ENCODE measurements at regions not wholly inside any gene's neighbourhood (a gene's known extent, or its start where the extent isn't known, plus 50 kb on each side); places are given as distances from the start of the nearest gene placed in this dataset.

DNA sequence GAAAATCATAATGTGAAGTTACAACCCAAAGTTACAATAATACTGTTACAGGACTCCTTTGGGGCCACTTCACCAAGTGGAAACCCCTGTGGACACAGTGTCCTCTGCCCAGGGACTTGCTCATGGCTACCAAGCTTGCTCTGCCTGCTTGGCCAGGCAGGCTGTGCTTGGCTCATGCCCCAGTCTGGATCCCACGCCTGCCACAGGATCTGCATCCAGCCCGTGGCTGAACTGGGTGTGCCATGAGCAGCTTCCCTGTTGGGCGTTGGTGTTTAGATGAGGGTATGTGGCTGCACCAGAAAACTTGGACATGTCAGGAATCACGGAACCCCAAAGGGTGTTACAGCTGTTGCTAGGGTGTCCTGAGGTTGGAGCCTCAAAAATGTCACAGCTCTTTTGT lies 820.9 kb downstream of the SLC6A15 start:
- Histone ChIP-seq H3K27ac (no peak overlapping the region), H3K9ac (no peak overlapping the region), H3K4me2 (no peak overlapping the region), H4K20me1 (no peaks in the 10 kb centered on the region), H3K4me3 (no peak overlapping the region), H3K9me3 (peaks cover 9% of the 10 kb centered on the region), H3K27me3 (no peaks in the 10 kb centered on the region), H3K4me1 (no peaks in the 10 kb centered on the region), H3K36me3 (no peaks in the 10 kb centered on the region)
- TF ChIP-seq Cebpa-rat (IDR thresholded peaks at IDR 0.05) = no peak

DNA sequence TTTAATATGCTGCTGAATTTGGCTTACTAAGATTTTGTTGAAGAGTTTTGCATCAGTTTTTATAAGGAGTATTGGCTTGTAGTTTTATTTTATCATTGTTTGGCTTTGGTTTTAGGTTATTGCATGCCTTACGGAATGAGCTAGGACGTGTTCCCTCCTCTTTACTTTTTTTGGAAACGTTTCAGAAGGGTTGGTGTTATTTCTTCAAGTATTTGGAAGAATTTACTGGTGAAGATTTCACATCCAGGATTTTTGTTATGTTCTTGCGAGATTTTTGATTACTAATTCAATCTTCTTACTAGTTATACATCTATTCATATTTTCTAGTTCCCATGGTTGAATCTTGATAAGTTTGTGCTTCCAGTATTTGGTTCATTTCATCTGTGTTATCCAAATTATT lies 823.2 kb downstream of the SLC6A15 start:
- TF ChIP-seq Cebpa-rat (IDR thresholded peaks at IDR 0.05) = no peak
- Histone ChIP-seq H3K4me1 (no peaks in the 10 kb centered on the region), H3K4me3 (no peak overlapping the region), H3K27ac (no peak overlapping the region), H3K9ac (no peak overlapping the region), H3K27me3 (no peaks in the 10 kb centered on the region), H3K36me3 (no peaks in the 10 kb centered on the region), H3K9me3 (peaks cover 9% of the 10 kb centered on the region), H3K4me2 (no peak overlapping the region), H4K20me1 (no peaks in the 10 kb centered on the region)

DNA sequence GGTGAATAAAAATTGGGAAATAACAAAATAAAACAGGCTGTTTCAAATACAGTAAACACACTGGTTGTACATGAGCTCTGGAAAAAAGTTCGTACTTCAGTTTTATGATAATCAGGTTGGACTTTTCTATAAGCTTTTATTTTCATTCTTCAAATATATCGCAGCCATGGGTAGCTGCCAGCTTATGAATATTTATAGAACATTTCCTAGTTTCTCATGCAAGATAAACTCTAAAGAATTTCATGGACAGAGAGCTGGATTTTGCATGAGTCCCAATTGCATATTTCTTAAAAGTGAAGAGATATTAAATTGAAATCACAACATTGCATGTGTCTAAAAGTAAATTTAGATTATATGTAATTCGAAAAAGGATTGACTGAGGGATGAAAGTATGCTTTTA lies 827.6 kb downstream of the SLC6A15 start:
- Histone ChIP-seq H4K20me1 (no peaks in the 10 kb centered on the region), H3K27ac (no peak overlapping the region), H3K9ac (no peak overlapping the region), H3K4me1 (no peaks in the 10 kb centered on the region), H3K36me3 (no peaks in the 10 kb centered on the region), H3K4me3 (no peak overlapping the region), H3K4me2 (no peak overlapping the region), H3K9me3 (no peaks in the 10 kb centered on the region), H3K27me3 (no peaks in the 10 kb centered on the region)
- no peak for TF ChIP-seq Cebpa-rat (IDR thresholded peaks at IDR 0.05)

DNA sequence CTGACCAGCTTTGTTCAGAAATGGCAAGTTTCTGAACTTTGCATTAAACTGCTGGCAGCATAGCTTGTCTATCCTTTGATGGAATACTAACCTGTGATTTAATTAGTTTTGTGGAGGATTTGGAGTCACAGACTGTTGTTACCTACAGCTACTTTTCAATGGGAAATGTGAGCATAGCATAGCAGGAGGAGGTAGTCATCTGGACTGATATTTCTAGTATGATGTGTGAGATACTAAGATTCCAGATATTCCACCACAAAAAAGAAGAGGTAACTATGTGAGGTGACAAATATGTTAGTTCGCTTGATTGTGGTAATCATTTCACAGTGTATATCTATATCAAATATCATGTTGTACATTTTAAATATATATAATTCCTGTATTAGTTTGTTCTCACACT lies 833.0 kb downstream of the SLC6A15 start:
- no peaks in the 10 kb centered on the region for H3K36me3 ChIP-seq
- no peak overlapping the region for H3K27ac ChIP-seq
- H3K4me1 ChIP-seq = no peaks in the 10 kb centered on the region
- H3K4me2 ChIP-seq = no peak overlapping the region
- no peaks in the 10 kb centered on the region for H3K9me3 ChIP-seq
- no peak overlapping the region for H3K4me3 ChIP-seq
- no peak for TF ChIP-seq Cebpa-rat (IDR thresholded peaks at IDR 0.05)
- H4K20me1 ChIP-seq = no peaks in the 10 kb centered on the region
- no peaks in the 10 kb centered on the region for H3K27me3 ChIP-seq
- H3K9ac ChIP-seq = no peak overlapping the region

DNA sequence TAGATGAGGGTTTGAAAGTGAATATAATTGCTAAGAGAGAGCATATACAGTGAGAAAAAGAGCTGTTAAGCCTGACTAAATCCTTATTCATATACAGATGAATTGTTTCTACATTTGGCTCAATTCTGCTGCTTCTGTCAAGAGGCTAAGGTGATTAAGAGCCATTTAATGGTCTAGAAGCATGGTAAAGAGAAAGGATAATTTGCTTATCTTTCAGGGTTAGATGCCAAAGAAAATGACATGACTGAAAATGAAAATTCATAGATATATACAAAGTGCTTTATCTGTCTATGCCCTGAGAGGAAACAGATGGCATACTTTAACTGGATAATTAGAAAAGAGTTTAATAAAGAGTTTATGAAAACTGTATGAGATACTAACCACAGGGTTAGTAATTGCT lies 834.9 kb downstream of the SLC6A15 start:
- TF ChIP-seq Cebpa-rat (IDR thresholded peaks at IDR 0.05) = no peak
- no peak overlapping the region for H3K4me3 ChIP-seq
- H3K4me2 ChIP-seq = no peak overlapping the region
- no peak overlapping the region for H3K9ac ChIP-seq
- no peaks in the 10 kb centered on the region for H4K20me1 ChIP-seq
- H3K27ac ChIP-seq = no peak overlapping the region
- H3K27me3 ChIP-seq = no peaks in the 10 kb centered on the region
- H3K36me3 ChIP-seq = no peaks in the 10 kb centered on the region
- no peaks in the 10 kb centered on the region for H3K9me3 ChIP-seq
- H3K4me1 ChIP-seq = no peaks in the 10 kb centered on the region

DNA sequence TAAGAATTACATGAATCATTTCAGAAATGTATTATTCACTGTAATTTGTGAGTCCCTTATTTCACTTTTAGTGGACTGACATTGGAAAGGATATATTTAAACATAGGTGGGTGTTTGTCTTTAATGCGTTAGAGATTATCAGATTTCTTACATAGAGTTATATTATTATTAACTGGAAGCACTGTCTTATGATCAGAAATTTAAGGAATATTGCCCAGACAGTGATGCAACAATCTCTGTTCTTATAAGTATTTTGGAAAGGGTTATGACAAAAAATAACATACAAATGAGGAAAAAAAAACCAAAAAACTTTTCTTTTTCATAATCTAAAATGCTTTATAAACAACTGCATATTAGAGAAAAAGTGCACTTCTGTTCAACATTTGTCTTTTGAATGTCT lies 836.6 kb downstream of the SLC6A15 start:
- no peak for TF ChIP-seq Cebpa-rat (IDR thresholded peaks at IDR 0.05)
- H3K4me1 ChIP-seq = no peaks in the 10 kb centered on the region
- no peaks in the 10 kb centered on the region for H3K27me3 ChIP-seq
- H4K20me1 ChIP-seq = no peaks in the 10 kb centered on the region
- no peaks in the 10 kb centered on the region for H3K36me3 ChIP-seq
- no peak overlapping the region for H3K27ac ChIP-seq
- H3K9ac ChIP-seq = no peak overlapping the region
- H3K4me3 ChIP-seq = no peak overlapping the region
- no peak overlapping the region for H3K4me2 ChIP-seq
- H3K9me3 ChIP-seq = no peaks in the 10 kb centered on the region

DNA sequence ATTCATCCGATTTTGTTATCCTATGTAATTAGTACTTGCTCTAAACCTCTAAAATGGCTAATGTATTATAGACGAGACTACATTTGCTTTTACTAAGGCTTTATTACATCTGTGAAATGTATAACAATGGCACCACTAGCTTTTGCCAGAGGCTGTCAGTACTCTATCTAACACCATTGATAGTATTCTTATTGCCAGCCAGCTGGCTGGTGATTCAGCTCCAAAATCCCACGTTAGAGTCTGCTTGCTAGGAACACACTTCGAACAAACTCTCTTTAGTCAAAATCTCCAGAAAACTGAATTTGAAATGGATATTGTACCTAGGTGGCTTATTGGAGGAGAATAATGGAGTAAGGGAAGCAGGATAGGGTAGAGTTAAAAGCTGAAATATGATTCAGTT lies 839.2 kb downstream of the SLC6A15 start:
- Histone ChIP-seq H3K4me3 (no peak overlapping the region), H3K36me3 (no peaks in the 10 kb centered on the region), H3K4me2 (no peak overlapping the region), H3K27ac (no peak overlapping the region), H3K9me3 (no peaks in the 10 kb centered on the region), H3K9ac (no peak overlapping the region), H3K4me1 (no peaks in the 10 kb centered on the region), H4K20me1 (no peaks in the 10 kb centered on the region), H3K27me3 (no peaks in the 10 kb centered on the region)
- TF ChIP-seq Cebpa-rat (IDR thresholded peaks at IDR 0.05) = no peak

DNA sequence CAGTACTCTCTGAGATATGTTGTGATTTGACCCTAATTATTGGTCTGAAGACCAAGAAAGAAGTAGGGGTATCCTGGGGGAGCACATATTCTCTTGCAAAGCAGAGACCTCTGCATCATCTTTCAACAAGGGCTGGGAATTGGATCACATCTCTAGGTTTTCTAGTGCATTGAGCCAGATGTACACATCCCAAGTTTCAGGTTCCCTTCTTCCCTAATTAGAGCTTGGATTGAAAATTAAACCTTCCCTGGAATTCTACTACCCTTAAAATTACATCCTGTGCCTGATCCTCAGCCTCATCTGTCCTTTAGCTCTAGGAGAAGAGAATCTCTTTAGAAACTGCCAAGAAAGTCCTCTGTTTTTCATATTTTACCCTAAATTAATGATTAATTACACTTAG lies 839.6 kb downstream of the SLC6A15 start:
- TF ChIP-seq Cebpa-rat (IDR thresholded peaks at IDR 0.05) = no peak

DNA sequence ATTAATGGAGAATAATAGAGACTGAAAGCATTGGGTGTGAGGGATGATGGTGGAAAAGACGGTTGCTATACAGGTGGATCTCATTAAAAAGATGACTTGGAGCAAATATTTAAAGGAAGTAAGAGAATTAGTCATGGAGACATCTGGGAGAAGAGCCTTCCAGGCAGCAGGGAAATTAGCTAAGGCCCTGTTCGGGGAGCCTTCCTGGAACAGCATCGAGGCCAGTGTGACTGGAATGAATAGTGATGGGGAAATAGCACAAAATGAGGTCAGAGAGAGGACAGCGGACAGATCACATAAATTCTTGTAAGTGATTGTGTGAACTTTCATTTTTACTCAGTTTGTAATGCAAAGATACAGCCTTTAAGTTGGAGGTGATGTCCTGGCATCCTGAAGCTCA lies 842.3 kb downstream of the SLC6A15 start:
- no peak for TF ChIP-seq Cebpa-rat (IDR thresholded peaks at IDR 0.05)

More for the DNA sequence above, 839.6 kb downstream of the SLC6A15 start:
- Histone ChIP-seq H3K4me1 (no peaks in the 10 kb centered on the region), H3K4me2 (no peak overlapping the region), H3K4me3 (no peak overlapping the region), H3K9me3 (no peaks in the 10 kb centered on the region), H3K9ac (no peak overlapping the region), H3K27me3 (no peaks in the 10 kb centered on the region), H3K27ac (no peak overlapping the region), H4K20me1 (no peaks in the 10 kb centered on the region), H3K36me3 (no peaks in the 10 kb centered on the region)

DNA sequence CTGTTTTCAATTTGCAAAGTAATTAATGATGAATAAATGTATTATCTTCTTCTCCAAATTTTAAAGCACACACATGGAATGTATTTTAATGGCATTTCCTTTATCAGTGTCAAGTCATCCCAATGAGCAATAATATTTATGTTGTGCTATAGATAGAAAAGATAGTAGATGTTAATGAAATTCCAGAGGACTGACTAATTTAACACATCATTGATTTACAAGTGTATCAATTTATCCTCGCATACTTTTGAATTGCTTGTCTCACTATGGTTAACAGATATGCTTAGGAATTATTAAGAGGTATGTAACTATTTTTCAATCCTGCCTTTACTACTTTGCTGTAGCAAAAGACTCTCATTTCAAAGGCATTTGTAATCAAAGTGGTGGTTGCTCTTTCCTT lies 842.9 kb downstream of the SLC6A15 start:
- Histone ChIP-seq H3K27ac (no peak overlapping the region), H3K9me3 (no peaks in the 10 kb centered on the region), H3K4me2 (no peak overlapping the region), H3K4me1 (no peaks in the 10 kb centered on the region), H3K4me3 (no peak overlapping the region), H4K20me1 (no peaks in the 10 kb centered on the region), H3K36me3 (no peaks in the 10 kb centered on the region), H3K9ac (no peak overlapping the region), H3K27me3 (no peaks in the 10 kb centered on the region)
- TF ChIP-seq Cebpa-rat (IDR thresholded peaks at IDR 0.05) = no peak

More for the DNA sequence above, 842.3 kb downstream of the SLC6A15 start:
- Histone ChIP-seq H3K4me3 (no peak overlapping the region), H4K20me1 (no peaks in the 10 kb centered on the region), H3K4me1 (no peaks in the 10 kb centered on the region), H3K9me3 (no peaks in the 10 kb centered on the region), H3K4me2 (no peak overlapping the region), H3K27ac (no peak overlapping the region), H3K27me3 (no peaks in the 10 kb centered on the region), H3K36me3 (no peaks in the 10 kb centered on the region), H3K9ac (no peak overlapping the region)

DNA sequence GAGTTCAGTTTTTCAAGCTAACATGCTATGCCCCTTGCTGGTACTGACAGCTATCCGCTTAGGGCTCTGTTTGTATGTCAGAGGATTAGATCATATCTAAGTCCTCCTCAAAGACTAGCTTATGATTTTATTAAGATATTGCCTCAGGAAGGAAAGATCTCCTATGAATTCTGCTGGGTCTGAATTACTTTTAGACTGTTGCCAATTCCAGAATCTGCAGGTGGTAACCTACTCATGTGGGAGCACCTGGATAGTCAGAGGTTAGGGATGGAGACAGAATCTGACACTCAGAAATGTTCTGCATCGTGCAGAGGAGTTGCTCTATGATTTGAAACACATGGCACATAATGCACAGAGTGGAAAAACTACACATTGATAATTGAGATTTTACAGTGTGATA lies 843.4 kb downstream of the SLC6A15 start:
- no peak for TF ChIP-seq Cebpa-rat (IDR thresholded peaks at IDR 0.05)
- Histone ChIP-seq H3K4me3 (no peak overlapping the region), H3K9ac (no peak overlapping the region), H3K4me1 (no peaks in the 10 kb centered on the region), H4K20me1 (no peaks in the 10 kb centered on the region), H3K4me2 (no peak overlapping the region), H3K9me3 (no peaks in the 10 kb centered on the region), H3K27ac (no peak overlapping the region), H3K27me3 (no peaks in the 10 kb centered on the region), H3K36me3 (no peaks in the 10 kb centered on the region)
